ENCODE measurements at regions not wholly inside any gene's neighbourhood (a gene's known extent, or its start where the extent isn't known, plus 50 kb on each side); places are given as distances from the start of the nearest gene placed in this dataset.
"Not testable (repeated sequence)": the region's sequence is repeated elsewhere in the genome, so short reads cannot be mapped to it uniquely, and the experiment has no call there.

GRCh38 chr5:62216603-62217002 is 89.4 kb upstream of the KIF2A start:
- TF ChIP-seq CTCF (conservative IDR thresholded peaks at IDR 0.05); EZH2 (IDR thresholded peaks at IDR 0.05; ENCODE audit: low read depth): not testable (repeated sequence)
